CD8-positive, alpha-beta memory T cell (primary cell): ENCODE measurements at regions not wholly inside any gene's neighbourhood (a gene's known extent, or its start where the extent isn't known, plus 50 kb on each side); places are given as distances from the start of the nearest gene placed in this dataset.

Experiments
- CTCF ChIA-PET: fragments of 350-600 bp; sonication (Branson Sonifier 250); formaldehyde crosslinking; loops from one replicate; lab custom pipeline; 2021; ENCODE audit warnings: antibody characterized with exemption; lab: Charles Lee
- POLR2A ChIA-PET: fragments of 350-600 bp; sonication (Branson Sonifier 250); formaldehyde crosslinking; loops from one replicate; lab custom pipeline; 2021; ENCODE audit warnings: antibody characterized with exemption; lab: Charles Lee
- DNase-seq, 5 donors: peaks; one replicate each; pipeline versions ENCODE4 v3.0.0 to v3.0.0-alpha.2; 2020 to 2022; ENCODE audit warnings: mixed read lengths in 1 of 5
- H3K27ac ChIP-seq: one replicate; pipeline ENCODE4 v1.7.0; 2013; ENCODE audit warnings: low read depth, mild to moderate bottlenecking, low read length, moderate library complexity
- H3K27me3 ChIP-seq: 2 replicates; pipeline ENCODE4 v1.7.0; 2013; ENCODE audit warnings: low read length, mild to moderate bottlenecking; ENCODE audit not compliant: insufficient read depth, poor library complexity, severe bottlenecking
- H3K36me3 ChIP-seq: 2 replicates; pipeline ENCODE4 v1.7.0; 2013; ENCODE audit warnings: mild to moderate bottlenecking, low read length, moderate library complexity; ENCODE audit not compliant: insufficient read depth
- H3K4me1 ChIP-seq: 2 replicates; pipeline ENCODE4 v1.7.0; 2013; ENCODE audit warnings: mild to moderate bottlenecking, low read length, moderate library complexity; ENCODE audit not compliant: insufficient read depth
- H3K4me3 ChIP-seq: 2 replicates; pipeline ENCODE4 v1.7.0; 2013; ENCODE audit warnings: mild to moderate bottlenecking, low read length
- H3K9me3 ChIP-seq: 2 replicates; pipeline ENCODE4 v1.7.0; 2013; ENCODE audit warnings: mild to moderate bottlenecking, low read length
- H3K27ac Mint-ChIP-seq, 8 donors: one replicate each; pipeline ENCODE4 v1.8.0; 2020 to 2021; ENCODE audit warnings: mixed read lengths in 8 of 8, mild to moderate bottlenecking in 6 of 8, inconsistent platforms in 3 of 8, moderate library complexity in 3 of 8
- H3K27me3 Mint-ChIP-seq, 2 donors: one replicate each; pipeline ENCODE4 v1.8.0; 2020 to 2021; ENCODE audit warnings: mixed read lengths in 2 of 2, mild to moderate bottlenecking in 1 of 2, moderate library complexity in 1 of 2
- H3K36me3 Mint-ChIP-seq, 3 donors: one replicate each; pipeline ENCODE4 v1.8.0; 2020 to 2021; ENCODE audit warnings: mixed read lengths in 3 of 3, inconsistent platforms in 1 of 3, mild to moderate bottlenecking in 1 of 3
- H3K4me1 Mint-ChIP-seq, 3 donors: one replicate each; pipeline ENCODE4 v1.8.0; 2020 to 2021; ENCODE audit warnings: mixed read lengths in 3 of 3, inconsistent platforms in 1 of 3, mild to moderate bottlenecking in 1 of 3
- H3K4me3 Mint-ChIP-seq, 7 donors: one replicate each; pipeline ENCODE4 v1.8.0; 2020 to 2021; ENCODE audit warnings: mixed read lengths in 7 of 7, mild to moderate bottlenecking in 6 of 7, moderate library complexity in 4 of 7, inconsistent platforms in 2 of 7
- H3K9me3 Mint-ChIP-seq, 5 donors: one replicate each; pipeline ENCODE4 v1.8.0; 2020 to 2022; ENCODE audit warnings: mixed read lengths in 5 of 5, mild to moderate bottlenecking in 3 of 5, moderate library complexity in 2 of 5, inconsistent platforms in 1 of 5

DNA sequence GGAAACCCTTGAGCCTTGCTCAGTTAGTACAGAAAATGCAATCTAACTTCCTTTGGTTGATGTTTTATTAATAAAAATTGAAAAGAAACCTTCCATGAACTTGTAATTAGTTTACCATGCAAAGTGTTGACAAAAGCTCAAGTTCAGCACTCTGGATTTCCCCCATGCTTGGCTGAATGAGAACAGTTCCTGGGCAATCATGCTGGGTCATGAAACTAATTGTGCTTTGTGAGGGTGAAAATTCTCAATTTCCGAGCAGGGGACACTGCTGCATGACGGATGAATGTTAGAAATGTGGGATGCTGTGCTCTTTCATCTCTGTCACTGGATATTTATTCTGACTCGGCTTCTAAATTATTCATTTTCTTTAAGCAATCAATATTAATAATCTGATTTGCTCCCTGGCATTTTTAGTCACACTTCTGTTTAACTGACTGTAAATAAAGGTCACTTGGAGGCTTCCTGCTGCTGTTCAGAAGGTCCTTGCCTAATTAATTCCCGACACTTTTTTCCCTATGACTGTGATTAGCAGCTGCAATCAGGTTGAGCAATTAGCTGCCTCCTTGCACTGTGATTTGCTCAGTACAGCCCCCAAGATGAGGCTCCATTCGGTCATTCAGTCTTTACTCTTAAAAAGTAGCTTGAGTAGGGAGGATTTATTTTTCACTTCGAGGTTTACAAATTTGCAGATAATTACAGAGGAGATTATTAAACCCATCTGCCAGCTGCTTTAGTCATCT, 678.1 kb upstream of the ZNF608 start:
- CTCF ChIA-PET, result no interaction called here

DNA sequence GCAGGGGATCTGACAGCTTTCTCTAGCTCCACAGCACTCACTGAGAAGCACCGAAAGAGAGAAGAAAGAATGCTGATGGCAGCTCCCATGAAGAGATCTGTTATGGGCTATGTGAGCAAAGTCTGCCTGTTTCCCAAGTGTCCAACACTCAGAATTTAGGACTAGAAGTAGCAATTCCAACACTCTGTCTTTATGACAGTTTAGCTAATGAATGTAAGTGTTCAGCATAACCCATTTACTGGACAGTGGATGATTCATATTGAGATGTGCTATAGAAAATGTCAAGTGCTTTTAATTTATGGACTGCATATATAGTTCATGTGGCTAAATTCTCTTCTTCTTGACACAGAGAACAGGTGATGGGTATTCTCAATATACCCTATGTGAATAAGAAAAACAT, 683.1 kb upstream of the ZNF608 start:
- no peaks in the 10 kb centered on the region for H3K27me3 Mint-ChIP-seq
- no peaks in the 10 kb centered on the region for H3K4me1 Mint-ChIP-seq
- no peaks in the 10 kb centered on the region for H3K36me3 ChIP-seq
- H3K27me3 ChIP-seq, result no peaks in the 10 kb centered on the region
- CTCF ChIA-PET, result no interaction called here
- H3K27ac ChIP-seq, result no peak overlapping the region
- POLR2A ChIA-PET, result no interaction called here
- H3K36me3 Mint-ChIP-seq, result no peaks in the 10 kb centered on the region
- no peak for DNase-seq
- peaks cover 2 to 10% (median 4%) of the 10 kb centered on the region in 5 donors for H3K9me3 Mint-ChIP-seq
- no peak overlapping the region for H3K4me3 Mint-ChIP-seq
- no peak overlapping the region for H3K27ac Mint-ChIP-seq
- H3K9me3 ChIP-seq, result no peaks in the 10 kb centered on the region
- no peaks in the 10 kb centered on the region for H3K4me1 ChIP-seq
- no peak overlapping the region for H3K4me3 ChIP-seq

More for the DNA sequence above, 678.1 kb upstream of the ZNF608 start:
- Mint-ChIP-seq H3K9me3 (peaks cover 0 to 24% (median 0%) of the 10 kb centered on the region in 5 donors), H3K36me3 (no peaks in the 10 kb centered on the region), H3K27me3 (no peaks in the 10 kb centered on the region), H3K4me3 (no peak overlapping the region), H3K27ac (no peak overlapping the region), H3K4me1 (no peaks in the 10 kb centered on the region)
- H3K27me3 ChIP-seq, result no peaks in the 10 kb centered on the region
- H3K9me3 ChIP-seq, result no peaks in the 10 kb centered on the region
- H3K4me3 ChIP-seq, result no peak overlapping the region
- H3K4me1 ChIP-seq, result no peaks in the 10 kb centered on the region
- POLR2A ChIA-PET, result no interaction called here
- H3K27ac ChIP-seq, result no peak overlapping the region
- no peaks in the 10 kb centered on the region for H3K36me3 ChIP-seq
- no peak for DNase-seq

GRCh38 chr5:125433457-125433856, 687.0 kb upstream of the ZNF608 start:
- H3K27ac ChIP-seq, result no peak overlapping the region
- DNase-seq, result no peak
- H3K4me1 ChIP-seq, result no peaks in the 10 kb centered on the region
- H3K4me3 Mint-ChIP-seq, result no peak overlapping the region
- CTCF ChIA-PET, result no interaction called here
- no peaks in the 10 kb centered on the region for H3K9me3 ChIP-seq
- no peaks in the 10 kb centered on the region for H3K27me3 ChIP-seq
- no peaks in the 10 kb centered on the region for H3K27me3 Mint-ChIP-seq
- H3K36me3 ChIP-seq, result no peaks in the 10 kb centered on the region
- peaks cover 0 to 20% (median 8%) of the 10 kb centered on the region in 5 donors for H3K9me3 Mint-ChIP-seq
- no peaks in the 10 kb centered on the region for H3K4me1 Mint-ChIP-seq
- peaks cover 0 to 1% (median 0%) of the 10 kb centered on the region in 3 donors for H3K36me3 Mint-ChIP-seq
- H3K27ac Mint-ChIP-seq, result no peak overlapping the region
- no peak overlapping the region for H3K4me3 ChIP-seq
- POLR2A ChIA-PET, result no interaction called here

DNA sequence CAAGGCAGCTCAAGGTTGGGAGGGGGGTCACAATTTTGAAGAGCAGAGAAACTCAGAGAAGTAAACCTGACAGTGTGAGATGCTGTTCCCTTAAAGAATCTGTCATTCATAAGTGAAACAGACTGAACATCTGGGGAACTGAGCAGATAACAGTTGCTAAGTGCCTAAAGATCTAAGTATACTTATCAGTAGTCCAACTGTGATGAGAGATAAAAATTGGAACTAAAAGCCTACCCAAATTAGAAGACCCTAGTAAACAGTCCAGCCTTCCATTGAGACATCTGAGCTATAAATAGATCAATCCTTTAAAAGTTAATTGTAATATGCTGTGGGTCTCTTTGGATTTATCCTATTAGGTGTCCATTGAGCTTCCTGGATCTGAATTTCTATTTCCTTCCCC, 692.8 kb upstream of the ZNF608 start:
- peaks cover 7 to 51% (median 29%) of the 10 kb centered on the region in 5 donors for H3K9me3 Mint-ChIP-seq
- Histone ChIP-seq H3K9me3 (peaks cover 6% of the 10 kb centered on the region), H3K4me1 (no peaks in the 10 kb centered on the region), H3K36me3 (no peaks in the 10 kb centered on the region), H3K27me3 (no peaks in the 10 kb centered on the region), H3K4me3 (no peak overlapping the region), H3K27ac (no peak overlapping the region)
- POLR2A ChIA-PET, result no interaction called here
- H3K27ac Mint-ChIP-seq, result no peak overlapping the region
- H3K27me3 Mint-ChIP-seq, result peaks cover 0 to 3% of the 10 kb centered on the region in 2 donors
- no peak overlapping the region for H3K4me3 Mint-ChIP-seq
- peaks cover 0 to 4% (median 1%) of the 10 kb centered on the region in 3 donors for H3K36me3 Mint-ChIP-seq
- CTCF ChIA-PET, result no interaction called here
- no peaks in the 10 kb centered on the region for H3K4me1 Mint-ChIP-seq
- DNase-seq, result no peak

- Histone ChIP-seq H3K4me3 (no peak overlapping the region), H3K36me3 (no peaks in the 10 kb centered on the region), H3K27me3 (no peaks in the 10 kb centered on the region), H3K9me3 (peaks cover 6% of the 10 kb centered on the region), H3K4me1 (no peaks in the 10 kb centered on the region), H3K27ac (no peak overlapping the region)
- H3K27me3 Mint-ChIP-seq, result peaks cover 0 to 3% of the 10 kb centered on the region in 2 donors
- H3K9me3 Mint-ChIP-seq, result peaks cover 7 to 58% (median 29%) of the 10 kb centered on the region in 5 donors
- ChIA-PET CTCF (no interaction called here), POLR2A (no interaction called here)
- no peak for DNase-seq
- H3K4me1 Mint-ChIP-seq, result no peaks in the 10 kb centered on the region
- H3K4me3 Mint-ChIP-seq, result no peak overlapping the region
- peaks cover 0 to 4% (median 1%) of the 10 kb centered on the region in 3 donors for H3K36me3 Mint-ChIP-seq
- no peak overlapping the region for H3K27ac Mint-ChIP-seq
Measured at GRCh38 chr5:125440905-125441304, 694.5 kb upstream of the ZNF608 start.

GRCh38 chr5:125446986-125447385, 700.5 kb upstream of the ZNF608 start:
- no peaks in the 10 kb centered on the region for H3K9me3 ChIP-seq
- no peaks in the 10 kb centered on the region for H3K27me3 ChIP-seq
- Mint-ChIP-seq H3K9me3 (peaks cover 4 to 22% (median 20%) of the 10 kb centered on the region in 5 donors), H3K4me3 (no peak overlapping the region), H3K4me1 (no peaks in the 10 kb centered on the region), H3K36me3 (no peaks in the 10 kb centered on the region), H3K27me3 (peaks cover 0 to 1% of the 10 kb centered on the region in 2 donors), H3K27ac (no peak overlapping the region)
- H3K4me1 ChIP-seq, result no peaks in the 10 kb centered on the region
- no peak overlapping the region for H3K4me3 ChIP-seq
- POLR2A ChIA-PET, result no interaction called here
- CTCF ChIA-PET, result no interaction called here
- no peak overlapping the region for H3K27ac ChIP-seq
- no peaks in the 10 kb centered on the region for H3K36me3 ChIP-seq
- no peak for DNase-seq

GRCh38 chr5:125450771-125451170, 704.3 kb upstream of the ZNF608 start:
- peaks cover 0 to 1% of the 10 kb centered on the region in 2 donors for H3K27me3 Mint-ChIP-seq
- Histone ChIP-seq H3K36me3 (no peaks in the 10 kb centered on the region), H3K4me3 (no peak overlapping the region), H3K27ac (no peak overlapping the region), H3K9me3 (no peaks in the 10 kb centered on the region), H3K4me1 (no peaks in the 10 kb centered on the region), H3K27me3 (no peaks in the 10 kb centered on the region)
- peaks cover 2 to 22% (median 4%) of the 10 kb centered on the region in 5 donors for H3K9me3 Mint-ChIP-seq
- no peak for DNase-seq
- no peaks in the 10 kb centered on the region for H3K4me1 Mint-ChIP-seq
- peaks cover 0 to 1% (median 0%) of the 10 kb centered on the region in 3 donors for H3K36me3 Mint-ChIP-seq
- no peak overlapping the region for H3K4me3 Mint-ChIP-seq
- CTCF ChIA-PET, result no interaction called here
- H3K27ac Mint-ChIP-seq, result no peak overlapping the region
- POLR2A ChIA-PET, result no interaction called here

DNA sequence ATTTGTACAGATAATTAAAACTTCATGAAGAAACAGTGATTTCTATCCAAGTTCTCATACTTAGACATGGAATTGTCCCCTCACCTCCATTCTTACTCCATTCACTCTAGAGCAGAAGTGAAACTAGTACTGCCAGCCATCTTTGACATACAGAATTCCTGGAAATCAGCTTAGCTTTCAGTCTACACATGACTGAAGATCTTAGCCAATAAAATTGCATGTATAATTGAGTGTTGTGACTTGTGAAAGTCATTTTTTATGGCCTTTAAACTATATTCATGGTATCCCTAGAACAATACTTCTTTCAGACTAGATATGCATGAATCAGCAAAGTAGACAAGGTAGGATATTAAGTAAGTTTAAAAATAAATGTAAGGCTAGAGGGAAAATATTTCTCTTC, 705.2 kb upstream of the ZNF608 start:
- Histone ChIP-seq H3K4me1 (no peaks in the 10 kb centered on the region), H3K9me3 (no peaks in the 10 kb centered on the region), H3K4me3 (no peak overlapping the region), H3K27ac (no peak overlapping the region), H3K27me3 (no peaks in the 10 kb centered on the region), H3K36me3 (no peaks in the 10 kb centered on the region)
- Mint-ChIP-seq H3K27ac (no peak overlapping the region), H3K36me3 (peaks cover 0 to 1% (median 0%) of the 10 kb centered on the region in 3 donors), H3K9me3 (peaks cover 2 to 22% (median 4%) of the 10 kb centered on the region in 5 donors), H3K4me1 (no peaks in the 10 kb centered on the region), H3K27me3 (peaks cover 0 to 1% of the 10 kb centered on the region in 2 donors), H3K4me3 (no peak overlapping the region)
- no peak for DNase-seq
- ChIA-PET CTCF (no interaction called here), POLR2A (no interaction called here)
